ENCODE measurements at regions not wholly inside any gene's neighbourhood (a gene's known extent, or its start where the extent isn't known, plus 50 kb on each side); places are given as distances from the start of the nearest gene placed in this dataset.

DNA sequence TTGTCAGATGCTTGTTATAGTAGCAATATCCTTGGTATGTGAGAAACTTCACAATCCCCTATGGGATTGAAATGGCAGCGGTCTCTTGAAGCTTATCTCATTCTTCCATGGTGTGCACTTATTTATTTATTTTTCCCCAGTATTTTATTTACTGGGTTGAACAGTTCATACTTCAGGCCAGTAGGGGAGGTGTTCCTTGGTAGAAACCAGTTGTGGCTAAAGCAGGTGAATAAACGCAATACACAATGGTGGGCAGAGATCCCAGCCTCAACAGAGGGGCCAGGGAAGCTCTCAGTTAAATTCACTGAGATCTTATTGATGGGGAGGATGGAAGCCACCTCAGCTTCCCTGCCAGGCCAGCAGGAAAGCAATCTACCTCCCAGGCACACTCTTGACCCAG, 93.7 kb upstream of the SRD5A2 start:
- Histone ChIP-seq H3K4me3 (ENCODE audit: low read length in 2 of 2) (no peak overlapping the region), H2AFZ (ENCODE audit: low read length) (no peak overlapping the region), H3K9me3 (replicated peaks in 1 of 2; ENCODE audit: control insufficient read depth in 2 of 2, insufficient read depth in 1 of 2, low read depth in 1 of 2, low read length in 2 of 2) (no peaks in the 10 kb centered on the region), H3K23ac (ENCODE audit: low read depth, low read length, poor library complexity) (no peak overlapping the region), H3K4me1 (ENCODE audit: control insufficient read depth in 2 of 2, insufficient read depth in 1 of 2, low read depth in 1 of 2, low read length in 2 of 2) (peaks cover 0 to 4% of the 10 kb centered on the region in 2 donors), H3K9ac (ENCODE audit: low read depth, low read length, poor library complexity) (no peak overlapping the region), H2BK12ac (ENCODE audit: low read length) (no peak overlapping the region), H2BK15ac (ENCODE audit: low read length) (no peak overlapping the region), H4K8ac (ENCODE audit: low read depth, low read length) (no peak overlapping the region), H3K27me3 (ENCODE audit: control insufficient read depth in 3 of 3, insufficient read depth in 3 of 3, low read depth in 1 of 3, low read length in 3 of 3) (no peaks in the 10 kb centered on the region), H3K4me2 (ENCODE audit: insufficient read depth, low read length, poor library complexity, severe bottlenecking) (no peak overlapping the region), H2AK5ac (ENCODE audit: low read depth, low read length) (no peak overlapping the region), H3K36me3 (replicated peaks in 1 of 2; ENCODE audit: control insufficient read depth in 2 of 2, insufficient read depth in 2 of 2, low read length in 2 of 2) (no peaks in the 10 kb centered on the region), H2BK5ac (ENCODE audit: low read length) (no peak overlapping the region), H3K14ac (ENCODE audit: low read length) (no peak overlapping the region), H3K18ac (ENCODE audit: low read length) (no peak overlapping the region), H3K4ac (ENCODE audit: low read length) (no peak overlapping the region), H4K91ac (ENCODE audit: low read depth, low read length, poor library complexity) (no peak overlapping the region), H3K27ac (replicated peaks; ENCODE audit: low read length) (no peak overlapping the region), H2BK120ac (ENCODE audit: low read depth, low read length) (no peak overlapping the region), H3K79me1 (ENCODE audit: low read depth, low read length) (no peaks in the 10 kb centered on the region)
- WGBS, 2 donors (ENCODE audit: extremely low coverage in 2 of 2, insufficient read length in 2 of 2, insufficient replicate concordance in 1 of 2), result no CpG with 5 or more reads among the region's 2 CpGs
- DNase-seq (ENCODE audit: low spot score), result no peak

- H3K4ac ChIP-seq (ENCODE audit: low read length), result no peak overlapping the region
- H3K23ac ChIP-seq (ENCODE audit: low read depth, low read length, poor library complexity), result no peak overlapping the region
- no peak overlapping the region for H2BK5ac ChIP-seq (ENCODE audit: low read length)
- no peaks in the 10 kb centered on the region for H3K79me1 ChIP-seq (ENCODE audit: low read depth, low read length)
- H3K9me3 ChIP-seq (replicated peaks in 1 of 2; ENCODE audit: control insufficient read depth in 2 of 2, insufficient read depth in 1 of 2, low read depth in 1 of 2, low read length in 2 of 2), result no peaks in the 10 kb centered on the region
- no peak overlapping the region for H3K9ac ChIP-seq (ENCODE audit: low read depth, low read length, poor library complexity)
- no peaks in the 10 kb centered on the region for H3K27me3 ChIP-seq (ENCODE audit: control insufficient read depth in 3 of 3, insufficient read depth in 3 of 3, low read depth in 1 of 3, low read length in 3 of 3)
- no peak overlapping the region for H3K27ac ChIP-seq (replicated peaks; ENCODE audit: low read length)
- no peak overlapping the region for H2AK5ac ChIP-seq (ENCODE audit: low read depth, low read length)
- H4K8ac ChIP-seq (ENCODE audit: low read depth, low read length), result no peak overlapping the region
- no peak overlapping the region for H3K4me2 ChIP-seq (ENCODE audit: insufficient read depth, low read length, poor library complexity, severe bottlenecking)
- no peak overlapping the region for H2BK12ac ChIP-seq (ENCODE audit: low read length)
- H3K36me3 ChIP-seq (replicated peaks in 1 of 2; ENCODE audit: control insufficient read depth in 2 of 2, insufficient read depth in 2 of 2, low read length in 2 of 2), result no peaks in the 10 kb centered on the region
- H3K18ac ChIP-seq (ENCODE audit: low read length), result no peak overlapping the region
- H3K4me3 ChIP-seq (ENCODE audit: low read length in 2 of 2), result no peak overlapping the region
- H4K91ac ChIP-seq (ENCODE audit: low read depth, low read length, poor library complexity), result no peak overlapping the region
- DNase-seq (ENCODE audit: low spot score), result no peak
- no peak overlapping the region for H2BK15ac ChIP-seq (ENCODE audit: low read length)
- H3K4me1 ChIP-seq (ENCODE audit: control insufficient read depth in 2 of 2, insufficient read depth in 1 of 2, low read depth in 1 of 2, low read length in 2 of 2), result no peaks in the 10 kb centered on the region
- WGBS, 2 donors (ENCODE audit: extremely low coverage in 2 of 2, insufficient read length in 2 of 2, insufficient replicate concordance in 1 of 2), result no CpG with 5 or more reads among the region's 1 CpG
- no peak overlapping the region for H2AFZ ChIP-seq (ENCODE audit: low read length)
- no peak overlapping the region for H3K14ac ChIP-seq (ENCODE audit: low read length)
- H2BK120ac ChIP-seq (ENCODE audit: low read depth, low read length), result no peak overlapping the region
Observed at GRCh38 chr2:31666878-31667277, 86.1 kb upstream of the SRD5A2 start.

DNA sequence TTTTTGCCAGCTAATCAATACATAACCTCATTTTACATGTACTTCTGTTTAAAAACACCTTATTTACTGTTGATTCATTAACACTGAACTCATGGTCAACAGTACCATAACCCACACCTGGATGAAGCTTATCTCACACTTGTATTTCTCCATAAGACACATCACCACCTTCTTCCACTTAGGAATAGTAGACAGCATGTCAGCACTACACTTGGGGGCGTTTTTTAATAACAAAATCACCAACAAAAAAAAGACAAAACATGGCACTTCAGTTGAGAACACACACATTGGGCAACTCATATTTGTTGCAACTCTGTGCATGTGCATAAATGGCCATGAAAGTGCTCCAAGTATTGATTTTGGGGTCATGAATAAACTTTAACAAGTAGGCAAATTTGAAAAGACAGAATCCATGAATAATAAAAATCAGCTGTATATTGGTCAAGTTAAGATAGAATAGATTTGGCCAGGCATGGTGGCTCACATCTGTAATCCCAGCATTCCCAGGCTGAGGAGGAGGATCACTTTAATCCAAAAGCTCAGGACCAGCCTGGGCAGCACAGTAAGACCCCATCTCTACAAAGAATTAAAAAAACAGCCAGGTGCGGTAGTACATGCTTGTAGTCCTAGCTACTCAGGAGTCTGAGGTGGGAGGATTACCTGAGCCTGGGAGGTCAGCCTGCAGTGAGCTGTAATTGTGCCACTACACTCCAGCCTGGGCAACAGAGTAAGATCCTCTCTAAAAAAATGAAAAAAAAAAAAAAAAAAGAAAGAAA, 84.4 kb upstream of the SRD5A2 start:
- Histone ChIP-seq H3K27ac (replicated peaks; ENCODE audit: low read length) (no peak overlapping the region), H2BK120ac (ENCODE audit: low read depth, low read length) (no peak overlapping the region), H3K27me3 (ENCODE audit: control insufficient read depth in 3 of 3, insufficient read depth in 3 of 3, low read depth in 1 of 3, low read length in 3 of 3) (no peaks in the 10 kb centered on the region), H3K18ac (ENCODE audit: low read length) (no peak overlapping the region), H2AK5ac (ENCODE audit: low read depth, low read length) (no peak overlapping the region), H2AFZ (ENCODE audit: low read length) (no peak overlapping the region), H4K91ac (ENCODE audit: low read depth, low read length, poor library complexity) (no peak overlapping the region), H3K36me3 (replicated peaks in 1 of 2; ENCODE audit: control insufficient read depth in 2 of 2, insufficient read depth in 2 of 2, low read length in 2 of 2) (no peaks in the 10 kb centered on the region), H3K4ac (ENCODE audit: low read length) (no peak overlapping the region), H3K23ac (ENCODE audit: low read depth, low read length, poor library complexity) (no peak overlapping the region), H3K9ac (ENCODE audit: low read depth, low read length, poor library complexity) (no peak overlapping the region), H2BK12ac (ENCODE audit: low read length) (no peak overlapping the region), H3K9me3 (replicated peaks in 1 of 2; ENCODE audit: control insufficient read depth in 2 of 2, insufficient read depth in 1 of 2, low read depth in 1 of 2, low read length in 2 of 2) (no peaks in the 10 kb centered on the region), H2BK5ac (ENCODE audit: low read length) (no peak overlapping the region), H3K4me2 (ENCODE audit: insufficient read depth, low read length, poor library complexity, severe bottlenecking) (no peak overlapping the region), H3K14ac (ENCODE audit: low read length) (no peak overlapping the region), H3K4me3 (ENCODE audit: low read length in 2 of 2) (no peak overlapping the region), H3K79me1 (ENCODE audit: low read depth, low read length) (no peaks in the 10 kb centered on the region), H4K8ac (ENCODE audit: low read depth, low read length) (no peak overlapping the region), H3K4me1 (ENCODE audit: control insufficient read depth in 2 of 2, insufficient read depth in 1 of 2, low read depth in 1 of 2, low read length in 2 of 2) (no peaks in the 10 kb centered on the region), H2BK15ac (ENCODE audit: low read length) (no peak overlapping the region)
- no CpG with 5 or more reads among the region's 2 CpGs for WGBS, 2 donors (ENCODE audit: extremely low coverage in 2 of 2, insufficient read length in 2 of 2, insufficient replicate concordance in 1 of 2)
- DNase-seq (ENCODE audit: low spot score), result no peak

DNA sequence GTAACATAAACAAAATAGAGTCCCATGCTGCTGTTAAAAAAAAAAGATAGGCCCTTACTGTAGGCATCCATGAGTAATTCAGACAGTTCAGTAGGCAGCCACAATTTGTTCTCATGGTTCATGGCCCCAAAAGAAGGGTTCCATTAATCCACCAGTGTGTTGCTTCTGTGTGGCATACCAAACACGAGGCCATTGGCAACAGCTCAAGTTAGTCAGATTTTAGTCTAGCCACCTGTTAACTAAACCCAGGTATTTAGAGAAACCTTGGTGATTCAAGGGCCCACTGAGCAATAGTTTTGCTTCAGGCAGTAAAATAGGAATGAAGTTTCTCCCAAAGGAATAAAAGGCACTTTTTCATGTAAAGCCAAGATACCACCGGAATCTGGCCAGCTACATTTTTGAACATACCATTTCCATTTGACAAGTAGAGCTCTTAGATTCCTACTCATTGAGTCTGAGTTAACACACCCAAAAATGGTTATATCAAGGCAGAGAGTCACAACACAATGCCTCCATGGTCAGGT, 80.1 kb upstream of the SRD5A2 start:
- Histone ChIP-seq H2AFZ (ENCODE audit: low read length) (no peak overlapping the region), H3K27me3 (ENCODE audit: control insufficient read depth in 3 of 3, insufficient read depth in 3 of 3, low read depth in 1 of 3, low read length in 3 of 3) (no peaks in the 10 kb centered on the region), H3K4me3 (ENCODE audit: low read length in 2 of 2) (no peak overlapping the region), H4K8ac (ENCODE audit: low read depth, low read length) (no peak overlapping the region), H3K79me1 (ENCODE audit: low read depth, low read length) (no peaks in the 10 kb centered on the region), H3K4me1 (ENCODE audit: control insufficient read depth in 2 of 2, insufficient read depth in 1 of 2, low read depth in 1 of 2, low read length in 2 of 2) (no peaks in the 10 kb centered on the region), H3K18ac (ENCODE audit: low read length) (no peak overlapping the region), H2AK5ac (ENCODE audit: low read depth, low read length) (no peak overlapping the region), H3K4me2 (ENCODE audit: insufficient read depth, low read length, poor library complexity, severe bottlenecking) (no peak overlapping the region), H3K9me3 (replicated peaks in 1 of 2; ENCODE audit: control insufficient read depth in 2 of 2, insufficient read depth in 1 of 2, low read depth in 1 of 2, low read length in 2 of 2) (no peaks in the 10 kb centered on the region), H2BK120ac (ENCODE audit: low read depth, low read length) (no peak overlapping the region), H2BK15ac (ENCODE audit: low read length) (no peak overlapping the region), H2BK12ac (ENCODE audit: low read length) (no peak overlapping the region), H3K4ac (ENCODE audit: low read length) (no peak overlapping the region), H2BK5ac (ENCODE audit: low read length) (no peak overlapping the region), H3K14ac (ENCODE audit: low read length) (no peak overlapping the region), H3K27ac (replicated peaks; ENCODE audit: low read length) (no peak overlapping the region), H3K36me3 (replicated peaks in 1 of 2; ENCODE audit: control insufficient read depth in 2 of 2, insufficient read depth in 2 of 2, low read length in 2 of 2) (no peaks in the 10 kb centered on the region), H4K91ac (ENCODE audit: low read depth, low read length, poor library complexity) (no peak overlapping the region), H3K9ac (ENCODE audit: low read depth, low read length, poor library complexity) (no peak overlapping the region), H3K23ac (ENCODE audit: low read depth, low read length, poor library complexity) (no peak overlapping the region)
- WGBS, 2 donors (ENCODE audit: extremely low coverage in 2 of 2, insufficient read length in 2 of 2, insufficient replicate concordance in 1 of 2), result no CpG with 5 or more reads among the region's 2 CpGs
- DNase-seq (ENCODE audit: low spot score), result no peak
